ENCODE measurements at regions not wholly inside any gene's neighbourhood (a gene's known extent, or its start where the extent isn't known, plus 50 kb on each side); places are given as distances from the start of the nearest gene placed in this dataset.

GRCh38 chr3:102304550-102304949 lies 130.3 kb upstream of the ZPLD1 start:
- DNase-seq (no peak), ATAC-seq (ENCODE audit: insufficient read depth, low FRiP score) (no peak)
- Histone ChIP-seq H3K36me3 (ENCODE audit: control insufficient read depth in 4 of 4, insufficient read depth in 4 of 4, low read length in 4 of 4) (no peaks in the 10 kb centered on the region), H3K9ac (ENCODE audit: insufficient read depth in 1 of 2, low read length in 2 of 2) (no peak overlapping the region), H3K4me3 (no peak overlapping the region), H3K27ac (ENCODE audit: low read depth in 1 of 2, low read length in 1 of 2) (no peak overlapping the region), H3K9me3 (ENCODE audit: control insufficient read depth in 4 of 4, insufficient read depth in 3 of 4, low read length in 3 of 4) (peaks cover 0 to 1% (median 0%) of the 10 kb centered on the region in 4 donors), H3K27me3 (ENCODE audit: control insufficient read depth in 3 of 3, insufficient read depth in 3 of 3, low read length in 2 of 3) (no peaks in the 10 kb centered on the region), H3K4me1 (ENCODE audit: control insufficient read depth in 5 of 5, insufficient read depth in 5 of 5, low read length in 5 of 5) (no peaks in the 10 kb centered on the region)
- 85 to 94% methylated on average over 3 of the region's 3 CpGs for WGBS, 2 donors
- no peak for TF ChIP-seq CTCF (IDR thresholded peaks at IDR 0.05; ENCODE audit: control extremely low read depth, extremely low read depth)

GRCh38 chr3:102307442-102307841 lies 127.4 kb upstream of the ZPLD1 start:
- H3K36me3 ChIP-seq (ENCODE audit: control insufficient read depth in 4 of 4, insufficient read depth in 4 of 4, low read length in 4 of 4) = no peaks in the 10 kb centered on the region
- no peak for TF ChIP-seq CTCF (IDR thresholded peaks at IDR 0.05; ENCODE audit: control extremely low read depth, extremely low read depth)

GRCh38 chr3:102329066-102329465 lies 105.7 kb upstream of the ZPLD1 start:
- H3K4me1 ChIP-seq (ENCODE audit: control insufficient read depth in 5 of 5, insufficient read depth in 5 of 5, low read length in 5 of 5) = no peaks in the 10 kb centered on the region
- H3K27me3 ChIP-seq (ENCODE audit: control insufficient read depth in 3 of 3, insufficient read depth in 3 of 3, low read length in 2 of 3) = no peaks in the 10 kb centered on the region
- no peak overlapping the region for H3K9ac ChIP-seq (ENCODE audit: insufficient read depth in 1 of 2, low read length in 2 of 2)
- no peak overlapping the region for H3K27ac ChIP-seq (ENCODE audit: low read depth in 1 of 2, low read length in 1 of 2)
- H3K36me3 ChIP-seq (ENCODE audit: control insufficient read depth in 4 of 4, insufficient read depth in 4 of 4, low read length in 4 of 4) = no peaks in the 10 kb centered on the region
- DNase-seq (no peak), ATAC-seq (ENCODE audit: insufficient read depth, low FRiP score) (no peak)
- H3K4me3 ChIP-seq = no peak overlapping the region
- H3K9me3 ChIP-seq (ENCODE audit: control insufficient read depth in 4 of 4, insufficient read depth in 3 of 4, low read length in 3 of 4) = no peaks in the 10 kb centered on the region
- 76 to 84% methylated on average over 1 of the region's 1 CpG for WGBS, 2 donors
- no peak for TF ChIP-seq CTCF (IDR thresholded peaks at IDR 0.05; ENCODE audit: control extremely low read depth, extremely low read depth)

More at GRCh38 chr3:102307442-102307841, 127.4 kb upstream of the ZPLD1 start:
- WGBS, 2 donors = 83 to 89% methylated on average over 2 of the region's 2 CpGs
- H3K4me3 ChIP-seq = no peak overlapping the region
- no peak overlapping the region for H3K27ac ChIP-seq (ENCODE audit: low read depth in 1 of 2, low read length in 1 of 2)
- no peaks in the 10 kb centered on the region for H3K27me3 ChIP-seq (ENCODE audit: control insufficient read depth in 3 of 3, insufficient read depth in 3 of 3, low read length in 2 of 3)
- H3K9me3 ChIP-seq (ENCODE audit: control insufficient read depth in 4 of 4, insufficient read depth in 3 of 4, low read length in 3 of 4) = peaks cover 0 to 1% (median 0%) of the 10 kb centered on the region in 4 donors
- ATAC-seq (ENCODE audit: insufficient read depth, low FRiP score) (no peak), DNase-seq (no peak)
- H3K4me1 ChIP-seq (ENCODE audit: control insufficient read depth in 5 of 5, insufficient read depth in 5 of 5, low read length in 5 of 5) = no peaks in the 10 kb centered on the region
- H3K9ac ChIP-seq (ENCODE audit: insufficient read depth in 1 of 2, low read length in 2 of 2) = no peak overlapping the region

GRCh38 chr3:102329561-102329960 lies 105.3 kb upstream of the ZPLD1 start:
- Histone ChIP-seq H3K4me1 (ENCODE audit: control insufficient read depth in 5 of 5, insufficient read depth in 5 of 5, low read length in 5 of 5) (no peaks in the 10 kb centered on the region), H3K9ac (ENCODE audit: insufficient read depth in 1 of 2, low read length in 2 of 2) (no peak overlapping the region), H3K9me3 (ENCODE audit: control insufficient read depth in 4 of 4, insufficient read depth in 3 of 4, low read length in 3 of 4) (no peaks in the 10 kb centered on the region), H3K27me3 (ENCODE audit: control insufficient read depth in 3 of 3, insufficient read depth in 3 of 3, low read length in 2 of 3) (no peaks in the 10 kb centered on the region), H3K27ac (ENCODE audit: low read depth in 1 of 2, low read length in 1 of 2) (no peak overlapping the region), H3K4me3 (no peak overlapping the region), H3K36me3 (ENCODE audit: control insufficient read depth in 4 of 4, insufficient read depth in 4 of 4, low read length in 4 of 4) (no peaks in the 10 kb centered on the region)
- DNase-seq (no peak), ATAC-seq (ENCODE audit: insufficient read depth, low FRiP score) (no peak)
- 88 to 94% methylated on average over 1 of the region's 1 CpG for WGBS, 2 donors
- no peak for TF ChIP-seq CTCF (IDR thresholded peaks at IDR 0.05; ENCODE audit: control extremely low read depth, extremely low read depth)

Data from lung (tissue), 11 donors.